GM18951 (cell line): ENCODE measurements at regions not wholly inside any gene's neighbourhood (a gene's known extent, or its start where the extent isn't known, plus 50 kb on each side); places are given as distances from the start of the nearest gene placed in this dataset.

Source experiments
- POLR2A ChIP-seq: IDR thresholded peaks from 4 replicates; pipeline ENCODE4 v1.6.1; 2011; ENCODE audit warnings: mild to moderate bottlenecking; ENCODE audit not compliant: insufficient read length, insufficient read depth; ENCODE audit errors: extremely low read depth
- in situ Hi-C: fragments of 300-500 bp; cut with MboI; formaldehyde crosslinking; loops from one replicate; pipeline ENCODE4 v1.12.0; 2022; ENCODE audit warnings: low sequenced_read_pairs, mixed read lengths, inconsistent platforms; ENCODE audit not compliant: unreplicated experiment

DNA sequence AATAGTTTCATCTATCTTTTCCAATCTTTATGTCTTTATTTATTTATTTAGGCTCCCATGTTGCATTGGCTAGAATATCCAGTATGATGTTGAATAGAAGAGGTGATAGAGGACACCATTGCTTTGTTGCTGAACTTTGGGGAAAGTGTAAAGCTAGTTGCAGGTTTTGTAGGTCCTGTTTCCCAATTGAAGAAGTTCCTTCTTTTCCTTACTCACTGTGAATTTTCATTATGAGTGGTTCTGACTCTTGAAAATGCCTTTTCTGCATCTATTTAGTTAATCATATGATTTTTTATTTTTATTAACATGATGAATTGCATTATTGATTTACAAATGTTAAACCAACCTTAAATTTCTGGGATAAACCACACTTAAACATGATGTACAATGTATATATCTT lies 58.9 kb upstream of the NR3C1 start:
- TF ChIP-seq POLR2A = no peak
- in situ Hi-C loops = no loop called here

DNA sequence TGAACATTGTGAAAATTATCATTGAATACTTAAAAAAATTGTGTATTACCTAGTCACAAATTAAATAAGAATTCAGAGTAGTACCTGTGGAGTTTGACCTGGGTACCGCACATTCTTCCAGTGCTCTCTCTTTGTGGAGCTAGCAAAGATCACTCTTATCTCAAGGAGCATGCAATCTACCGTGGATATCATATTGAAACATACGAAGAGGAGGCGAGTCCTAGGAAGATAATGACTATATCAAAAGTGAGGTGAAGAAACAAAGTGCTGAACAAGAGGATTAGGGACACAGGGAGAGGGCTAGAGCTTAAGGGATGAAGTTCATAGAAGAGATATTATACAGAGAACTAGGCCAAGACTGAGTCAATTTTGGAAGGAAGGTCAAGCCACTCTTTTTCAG lies 55.9 kb upstream of the NR3C1 start:
- in situ Hi-C loops = no loop called here
- TF ChIP-seq POLR2A = no peak

DNA sequence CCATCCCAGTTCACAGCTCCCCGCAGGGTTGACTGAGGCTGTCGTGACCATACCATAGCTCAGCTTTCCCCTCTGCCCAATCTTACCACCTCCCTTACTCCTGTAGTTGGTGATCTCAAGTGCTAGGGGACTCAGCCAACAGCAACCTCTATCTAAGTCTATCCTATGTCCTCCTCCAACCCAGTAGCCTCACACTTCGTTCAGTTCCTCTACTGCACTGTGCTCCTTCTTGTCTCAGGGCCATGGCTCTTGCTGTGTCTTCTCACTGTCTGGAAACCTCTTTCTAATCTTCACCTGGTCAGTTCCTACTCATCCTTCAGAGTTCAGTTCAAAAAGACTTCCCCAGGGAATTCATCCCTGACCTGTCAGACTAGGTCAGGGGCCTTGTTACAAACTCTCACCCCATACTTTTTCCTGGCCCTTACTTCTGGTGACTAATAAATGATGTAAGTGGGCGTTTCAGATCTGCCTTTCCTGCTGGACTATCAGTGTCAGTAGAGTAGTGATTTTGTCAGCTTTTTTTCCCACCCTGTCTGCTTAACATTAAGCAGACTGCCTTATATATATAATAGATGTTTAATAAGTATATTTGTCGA lies 53.6 kb upstream of the NR3C1 start:
- no peak for TF ChIP-seq POLR2A
- in situ Hi-C loops = no loop called here

DNA sequence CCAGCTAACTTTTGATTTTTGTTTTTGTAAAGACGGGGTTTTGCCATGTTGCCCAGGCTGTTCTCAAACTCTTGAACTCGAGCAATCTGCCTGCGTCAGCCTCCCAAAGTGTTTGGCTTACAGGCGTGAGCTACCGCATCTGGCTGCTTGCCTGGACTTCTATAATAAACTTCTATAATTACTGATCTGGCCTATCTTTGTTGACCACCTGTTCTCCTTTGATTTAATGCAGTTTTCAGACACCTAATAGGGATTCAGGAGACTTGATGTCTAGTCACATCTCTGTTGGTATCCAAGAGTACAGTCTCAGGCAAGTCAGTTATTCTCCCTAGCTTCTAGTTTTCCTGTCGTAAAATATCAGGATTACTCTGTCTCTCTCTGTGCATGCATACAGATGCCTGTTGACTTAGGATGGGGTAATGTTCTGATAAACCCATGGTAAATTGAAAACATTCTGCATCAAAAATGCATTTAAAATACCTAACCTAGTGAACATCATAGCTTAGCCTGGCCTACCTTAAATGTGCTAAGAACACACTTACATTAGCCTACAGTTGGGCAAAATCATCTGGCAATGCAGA lies 51.5 kb upstream of the NR3C1 start:
- TF ChIP-seq POLR2A = no peak
- in situ Hi-C loops = no loop called here

DNA sequence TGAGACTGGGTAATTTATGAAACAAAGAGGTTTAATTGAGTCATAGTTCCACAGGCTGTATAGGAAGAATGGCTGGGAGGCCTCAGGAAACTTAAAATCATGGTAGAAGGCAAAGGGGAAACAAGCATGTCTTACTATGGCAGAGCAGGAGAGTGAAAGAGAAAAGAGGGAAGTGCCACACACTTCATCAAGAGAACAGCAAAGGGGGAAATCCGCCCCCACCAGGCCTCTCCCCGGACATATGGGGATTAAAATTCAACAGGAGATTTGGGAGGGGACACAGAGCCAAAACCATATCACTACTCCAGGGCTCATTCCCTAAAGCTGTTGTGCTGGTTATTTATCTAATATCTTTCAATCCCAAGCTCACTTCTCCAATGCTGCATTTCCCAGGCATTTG lies 50.2 kb upstream of the NR3C1 start:
- in situ Hi-C loops = no loop called here
- no peak for TF ChIP-seq POLR2A
